HL-60 (cell line): ENCODE measurements at regions not wholly inside any gene's neighbourhood (a gene's known extent, or its start where the extent isn't known, plus 50 kb on each side); places are given as distances from the start of the nearest gene placed in this dataset.

ENCODE experiments used
- DNase-seq, 2 experiments: peaks; one replicate each; pipeline ENCODE4 v3.0.0-alpha.2; 2010 to 2020; ENCODE audit warnings: low read depth in 1 of 2, low spot score in 1 of 2
- H3K27ac ChIP-seq: fragments of 250-450 bp; sonication (Bioruptor Pico); replicated peaks from 2 replicates; pipeline ENCODE4 v1.5.1; 2020; ENCODE audit warnings: mild to moderate bottlenecking, moderate library complexity
- H3K27me3 ChIP-seq: fragments of 250-450 bp; sonication (Bioruptor Pico); 2 replicates; pipeline ENCODE4 v1.5.1; 2021; ENCODE audit warnings: mild to moderate bottlenecking, moderate library complexity; ENCODE audit not compliant: insufficient read depth, poor library complexity, severe bottlenecking
- H3K4me3 ChIP-seq: replicated peaks from 2 replicates; pipeline ENCODE4 v1.5.1; 2011; ENCODE audit warnings: mild to moderate bottlenecking, control low read depth, low read length; ENCODE audit not compliant: insufficient read depth
- CTCF ChIP-seq: IDR thresholded peaks from one replicate; pipeline ENCODE4 v1.5.1; 2011; ENCODE audit warnings: low read length, control low read depth, inconsistent platforms; ENCODE audit not compliant: insufficient read depth
- GABPA ChIP-seq: IDR thresholded peaks from 2 replicates; pipeline ENCODE4 v1.6.1; 2012; ENCODE audit warnings: low read depth
- POLR2AphosphoS5 ChIP-seq: IDR thresholded peaks from 2 replicates; pipeline ENCODE4 v1.6.1; 2012; ENCODE audit warnings: low read depth
- REST ChIP-seq: IDR thresholded peaks from 2 replicates; pipeline ENCODE4 v1.6.1; 2012; ENCODE audit warnings: low read depth; ENCODE audit not compliant: insufficient replicate concordance
- SPI1 ChIP-seq: IDR thresholded peaks from 2 replicates; pipeline ENCODE4 v1.6.1; 2012; ENCODE audit warnings: low read depth, mild to moderate bottlenecking, borderline replicate concordance

DNA sequence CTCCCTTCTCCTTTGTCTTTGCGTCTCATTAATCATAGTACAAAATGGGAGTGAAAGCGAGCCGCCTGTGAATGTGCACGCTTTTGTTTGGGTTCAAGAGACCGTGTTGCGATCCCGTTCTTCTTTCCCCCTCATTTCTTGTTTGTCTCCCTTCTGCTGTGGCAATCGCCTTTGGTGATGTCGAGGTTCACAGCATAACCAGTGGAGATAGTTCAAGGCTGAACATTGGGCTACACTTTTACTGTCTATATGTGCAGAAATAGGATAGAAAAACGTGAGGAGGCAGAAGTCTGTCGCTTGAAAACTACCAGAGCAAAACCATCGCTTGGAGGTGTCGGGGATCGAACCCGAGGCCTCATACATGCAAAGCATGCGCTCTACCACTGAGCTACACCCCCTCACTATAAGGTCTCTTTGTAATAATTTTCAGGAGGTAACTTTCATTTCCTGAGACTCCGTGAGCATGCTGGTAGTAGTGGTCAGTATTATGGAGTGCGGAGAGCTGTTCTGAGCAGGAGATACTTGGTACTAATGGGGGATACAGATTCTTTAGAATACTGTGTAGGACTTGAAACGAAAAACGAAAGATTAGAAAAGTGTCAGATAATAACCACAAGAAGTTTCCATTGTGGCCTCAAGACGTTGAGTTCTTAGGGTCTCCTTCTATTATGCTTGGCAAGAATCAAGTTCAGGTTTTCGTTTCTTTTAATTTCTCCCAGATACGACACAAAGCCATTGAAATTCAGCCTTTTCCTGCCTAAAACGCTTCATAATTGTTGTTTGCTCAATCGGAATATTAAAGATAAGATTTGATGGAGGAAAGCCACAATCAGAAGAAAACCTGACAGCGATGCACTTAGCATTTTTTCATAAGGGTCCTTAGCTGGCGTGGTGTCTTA, 106.6 kb downstream of the TRIM27 start:
- no peak overlapping the region for H3K4me3 ChIP-seq
- H3K27me3 ChIP-seq, result peaks cover 27% of the 10 kb centered on the region
- DNase-seq, result peak in 1 of 2 experiments; percentile 39
- TF ChIP-seq SPI1 (no peak), GABPA (no peak), CTCF (no peak), REST (no peak), POLR2AphosphoS5 (no peak)
- H3K27ac ChIP-seq, result no peak overlapping the region

DNA sequence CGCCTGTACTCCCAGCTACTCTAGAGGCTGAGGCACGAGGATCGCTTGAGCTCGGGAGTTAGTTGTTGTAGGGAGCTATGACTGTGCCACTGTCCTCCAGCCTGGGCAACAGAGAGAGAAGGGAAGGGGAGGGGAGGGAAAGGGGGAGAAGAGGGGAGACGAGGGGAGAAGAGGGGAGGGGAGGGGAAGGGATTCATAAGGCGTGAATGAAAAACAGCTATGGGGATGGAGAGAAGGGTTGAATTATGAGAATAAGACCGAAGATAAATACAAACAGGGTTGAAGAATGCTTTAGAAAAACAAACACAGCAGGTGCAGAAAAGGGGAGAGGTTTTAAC, 106.0 kb downstream of the TRIM27 start:
- H3K27me3 ChIP-seq, result peaks cover 24% of the 10 kb centered on the region
- no peak for TF ChIP-seq CTCF
- TF ChIP-seq POLR2AphosphoS5, result no peak
- no peak for TF ChIP-seq REST
- no peak overlapping the region for H3K27ac ChIP-seq
- no peak overlapping the region for H3K4me3 ChIP-seq
- no peak for DNase-seq

GRCh38 chr6:28824793-28825731, 98.7 kb downstream of the TRIM27 start:
- H3K27me3 ChIP-seq, result peaks cover 16% of the 10 kb centered on the region

More at GRCh38 chr6:28824793-28825731, 98.7 kb downstream of the TRIM27 start:
- DNase-seq, result no peak
- no peak overlapping the region for H3K4me3 ChIP-seq
- no peak overlapping the region for H3K27ac ChIP-seq
- no peak for TF ChIP-seq GABPA
- TF ChIP-seq REST, result no peak
- no peak for TF ChIP-seq POLR2AphosphoS5
- TF ChIP-seq CTCF, result no peak
